HepG2 (cell line): ENCODE measurements at regions not wholly inside any gene's neighbourhood (a gene's known extent, or its start where the extent isn't known, plus 50 kb on each side); places are given as distances from the start of the nearest gene placed in this dataset.

Source experiments
- ATAC-seq: fragments of 200-7000 bp; cut with Tn5 transposase; 3 replicates; pipeline ENCODE4 v1.9.1; 2020; ENCODE audit warnings: mild to moderate bottlenecking, moderate library complexity
- BruUV-seq: library from RNA; stranded (reverse); fragments of 400-500 nt; replicated peaks from 2 replicates; lab custom pipeline; 2021; lab: Mats Ljungman, UMichigan
- CTCF ChIA-PET: fragments of 300-600 bp; formaldehyde crosslinking; extraction: SDS; loops from one replicate; lab custom pipeline; 2021; ENCODE audit warnings: low total read pairs, inconsistent platforms, low intra/inter-chr PET ratio; lab: Yijun Ruan, JAX
- POLR2A ChIA-PET: fragments of 350-600 bp; sonication (Branson Sonifier 250); formaldehyde crosslinking; loops from one replicate; lab custom pipeline; 2020; ENCODE audit warnings: antibody characterized with exemption, inconsistent platforms; lab: Yijun Ruan, JAX
- DNase-seq: peaks from one replicate; pipeline ENCODE4 v3.0.0-alpha.2; 2015; ENCODE audit warnings: low spot score
- FAIRE-seq: peaks from 3 replicates; lab custom pipeline; 2011; peaks lifted over from hg19 to GRCh38; lab: Jason Lieb, UNC
- H2AFZ ChIP-seq: one replicate; pipeline ENCODE4 v1.6.1; 2011; ENCODE audit warnings: low read length, inconsistent platforms
- H3K27ac ChIP-seq: fragments of 300-600 bp; 3 replicates; pipeline ENCODE4 v1.8.0; 2011; ENCODE audit warnings: mixed run types, mild to moderate bottlenecking, mixed read lengths, low read length, inconsistent platforms; ENCODE audit not compliant: insufficient read depth; ENCODE audit errors: extremely low read length
- H3K27me3 ChIP-seq, 2 experiments: fragments of 200-600 bp in 1 of 2; 2 replicates in 1 of 2; 3 replicates in 1 of 2; pipeline versions ENCODE4 v1.6.0 to v1.8.0; 2011; ENCODE audit warnings: low read length in 2 of 2, mild to moderate bottlenecking in 2 of 2, moderate library complexity in 2 of 2, inconsistent platforms in 1 of 2; ENCODE audit not compliant: insufficient read depth in 2 of 2, control insufficient read depth in 1 of 2
- H3K36me3 ChIP-seq, 2 experiments: fragments of 200-600 bp in 1 of 2; replicated peaks in 1 of 2; 2 replicates in 1 of 2; 3 replicates in 1 of 2; pipeline versions ENCODE4 v1.5.1 to v1.8.0; 2011; ENCODE audit warnings: low read length in 2 of 2, inconsistent platforms in 1 of 2; ENCODE audit not compliant: insufficient read depth in 2 of 2, control insufficient read depth in 1 of 2
- H3K4me1 ChIP-seq: 2 replicates; pipeline ENCODE4 v1.5.1; 2012; ENCODE audit warnings: low read length, inconsistent platforms; ENCODE audit not compliant: insufficient read depth
- H3K4me2 ChIP-seq: 2 replicates; pipeline ENCODE4 v1.6.0; 2011; ENCODE audit warnings: low read depth, low read length, inconsistent platforms
- H3K4me3 ChIP-seq, 3 experiments: fragments of 200-600 bp in 1 of 3; sonication (generic), shearing (Covaris generic) in 1 of 3; replicated peaks in 1 of 3; 2 replicates each; pipeline ENCODE4 v1.5.1; 2011 to 2016; ENCODE audit warnings: low read length in 3 of 3, inconsistent platforms in 2 of 3, low read depth in 2 of 3, mild to moderate bottlenecking in 2 of 3, control low read depth in 1 of 3, mixed read lengths in 1 of 3; ENCODE audit not compliant: insufficient read depth in 1 of 3
- H3K79me2 ChIP-seq: one replicate; pipeline ENCODE4 v1.6.1; 2011; ENCODE audit warnings: low read length, inconsistent platforms; ENCODE audit not compliant: insufficient read depth
- H3K9ac ChIP-seq: 2 replicates; pipeline ENCODE4 v1.6.0; 2011; ENCODE audit warnings: mild to moderate bottlenecking, low read depth, low read length, inconsistent platforms; ENCODE audit not compliant: insufficient read depth
- H3K9me3 ChIP-seq: 2 replicates; pipeline ENCODE4 v1.5.1; 2012; ENCODE audit warnings: mild to moderate bottlenecking, low read length
- H4K20me1 ChIP-seq: 2 replicates; pipeline ENCODE4 v1.6.0; 2011; ENCODE audit warnings: inconsistent platforms, mild to moderate bottlenecking, low read length, moderate library complexity; ENCODE audit not compliant: insufficient read depth
- CHCHD3 ChIP-seq: sonication (generic); formaldehyde crosslinking; IDR thresholded peaks from 2 replicates; pipeline ENCODE4 v1.8.0; 2022; ENCODE audit warnings: mild to moderate bottlenecking, missing genetic modification reagents, moderate library complexity
- MAFG ChIP-seq: sonication (generic); formaldehyde crosslinking; IDR thresholded peaks from 2 replicates; pipeline ENCODE4 v1.5.1; 2020; ENCODE audit warnings: mild to moderate bottlenecking, missing genetic modification reagents
- MXD4 ChIP-seq: IDR thresholded peaks from 2 replicates; pipeline ENCODE4 v1.6.1; 2016; ENCODE audit warnings: mild to moderate bottlenecking, missing biosample characterization, missing genetic modification reagents
- TOPORS ChIP-seq: sonication (generic); formaldehyde crosslinking; IDR thresholded peaks from 2 replicates; pipeline ENCODE4 v1.8.0; 2023; ENCODE audit warnings: mild to moderate bottlenecking, missing genetic modification reagents
- WGBS: methylation state at CpG from one replicate; pipeline ENCODE4 v1.1.6; 2017; ENCODE audit warnings: low lambda C conversion rate; 5-methylcytosine and 5-hydroxymethylcytosine counted together
- in situ Hi-C: cut with HindIII; loops from 2 replicates; pipeline ENCODE4 v1.10.0; 2017; ENCODE audit warnings: low pct_unique_long_range_greater_than_20kb; ENCODE audit not compliant: extremely low pct_ligation_motif_present
- intact Hi-C: fragments of 100-400 bp; cut with micrococcal nuclease; formaldehyde crosslinking; loops from one replicate; pipeline ENCODE4 v1.10.0; 2022; ENCODE audit not compliant: unreplicated experiment
- TF ChIP-seq, protein P1 (sequence below): sonication (generic); formaldehyde crosslinking; IDR thresholded peaks from 2 replicates; pipeline ENCODE4; 2020; ENCODE audit warnings: missing genetic modification reagents, mild to moderate bottlenecking, borderline replicate concordance
- TF ChIP-seq, protein P2 (sequence below): sonication (generic); formaldehyde crosslinking; IDR thresholded peaks from 2 replicates; pipeline ENCODE4 v1.9.0; 2022; ENCODE audit warnings: low read depth, missing genetic modification reagents

DNA sequence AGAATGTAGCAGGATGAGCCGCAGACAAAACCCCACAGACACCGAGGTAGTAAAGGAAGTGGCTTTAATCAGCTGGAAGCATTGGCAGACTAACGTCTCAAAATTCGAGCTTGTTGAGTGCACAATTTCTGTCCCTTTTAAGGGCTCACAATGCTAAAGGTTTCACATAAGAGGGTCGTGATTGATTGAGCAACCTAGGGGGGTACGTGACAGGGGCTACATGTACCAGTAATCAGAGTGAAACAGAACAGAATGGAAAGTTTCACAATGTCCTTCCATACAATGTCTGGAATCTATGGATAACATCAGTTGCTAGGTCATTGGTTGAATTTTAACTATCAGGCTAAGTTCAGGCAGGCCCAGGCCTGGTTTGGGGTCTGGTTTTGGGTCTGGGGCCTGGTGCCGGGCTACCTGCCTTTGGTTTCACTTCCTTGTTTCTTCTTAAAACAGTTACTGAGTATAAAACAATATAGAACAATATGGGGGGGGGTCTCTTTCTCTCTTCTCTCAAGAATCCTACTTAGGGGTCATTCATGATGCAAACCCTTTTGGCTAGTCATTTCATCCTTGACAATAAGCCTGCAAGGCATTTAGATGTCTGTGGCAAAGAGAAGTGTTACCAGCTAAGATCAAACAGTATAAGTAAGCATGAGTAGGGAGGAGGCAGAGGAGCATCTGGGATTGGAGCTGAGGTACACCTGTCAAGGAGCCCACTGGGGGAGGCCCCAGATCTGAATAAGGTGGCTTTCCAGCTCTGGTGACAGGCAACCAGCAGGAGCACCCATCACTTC lies 364.1 kb downstream of the TNS3 start:
- 47% methylated on average over 7 of the region's 7 CpGs for WGBS
- H3K36me3 ChIP-seq = no peaks in the 10 kb centered on the region
- no peak for FAIRE-seq
- H3K9me3 ChIP-seq = no peaks in the 10 kb centered on the region
- ChIA-PET POLR2A (no interaction called here), CTCF (no interaction called here)
- H3K4me3 ChIP-seq = no peak overlapping the region
- H3K4me2 ChIP-seq = no peak overlapping the region
- TF ChIP-seq MXD4 (CRISPR knock-in tag) = no peak
- no peak for TF ChIP-seq CHCHD3 (CRISPR knock-in tag)
- TF ChIP-seq, protein P1, sequence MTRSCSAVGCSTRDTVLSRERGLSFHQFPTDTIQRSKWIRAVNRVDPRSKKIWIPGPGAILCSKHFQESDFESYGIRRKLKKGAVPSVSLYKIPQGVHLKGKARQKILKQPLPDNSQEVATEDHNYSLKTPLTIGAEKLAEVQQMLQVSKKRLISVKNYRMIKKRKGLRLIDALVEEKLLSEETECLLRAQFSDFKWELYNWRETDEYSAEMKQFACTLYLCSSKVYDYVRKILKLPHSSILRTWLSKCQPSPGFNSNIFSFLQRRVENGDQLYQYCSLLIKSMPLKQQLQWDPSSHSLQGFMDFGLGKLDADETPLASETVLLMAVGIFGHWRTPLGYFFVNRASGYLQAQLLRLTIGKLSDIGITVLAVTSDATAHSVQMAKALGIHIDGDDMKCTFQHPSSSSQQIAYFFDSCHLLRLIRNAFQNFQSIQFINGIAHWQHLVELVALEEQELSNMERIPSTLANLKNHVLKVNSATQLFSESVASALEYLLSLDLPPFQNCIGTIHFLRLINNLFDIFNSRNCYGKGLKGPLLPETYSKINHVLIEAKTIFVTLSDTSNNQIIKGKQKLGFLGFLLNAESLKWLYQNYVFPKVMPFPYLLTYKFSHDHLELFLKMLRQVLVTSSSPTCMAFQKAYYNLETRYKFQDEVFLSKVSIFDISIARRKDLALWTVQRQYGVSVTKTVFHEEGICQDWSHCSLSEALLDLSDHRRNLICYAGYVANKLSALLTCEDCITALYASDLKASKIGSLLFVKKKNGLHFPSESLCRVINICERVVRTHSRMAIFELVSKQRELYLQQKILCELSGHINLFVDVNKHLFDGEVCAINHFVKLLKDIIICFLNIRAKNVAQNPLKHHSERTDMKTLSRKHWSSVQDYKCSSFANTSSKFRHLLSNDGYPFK (CRISPR knock-in tag) = no peak
- no peak for TF ChIP-seq MAFG (CRISPR knock-in tag)
- TF ChIP-seq, protein P2, sequence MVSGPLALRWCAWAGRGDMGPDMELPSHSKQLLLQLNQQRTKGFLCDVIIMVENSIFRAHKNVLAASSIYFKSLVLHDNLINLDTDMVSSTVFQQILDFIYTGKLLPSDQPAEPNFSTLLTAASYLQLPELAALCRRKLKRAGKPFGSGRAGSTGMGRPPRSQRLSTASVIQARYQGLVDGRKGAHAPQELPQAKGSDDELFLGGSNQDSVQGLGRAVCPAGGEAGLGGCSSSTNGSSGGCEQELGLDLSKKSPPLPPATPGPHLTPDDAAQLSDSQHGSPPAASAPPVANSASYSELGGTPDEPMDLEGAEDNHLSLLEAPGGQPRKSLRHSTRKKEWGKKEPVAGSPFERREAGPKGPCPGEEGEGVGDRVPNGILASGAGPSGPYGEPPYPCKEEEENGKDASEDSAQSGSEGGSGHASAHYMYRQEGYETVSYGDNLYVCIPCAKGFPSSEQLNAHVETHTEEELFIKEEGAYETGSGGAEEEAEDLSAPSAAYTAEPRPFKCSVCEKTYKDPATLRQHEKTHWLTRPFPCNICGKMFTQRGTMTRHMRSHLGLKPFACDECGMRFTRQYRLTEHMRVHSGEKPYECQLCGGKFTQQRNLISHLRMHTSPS = no peak
- TF ChIP-seq TOPORS (CRISPR knock-in tag) = no peak
- DNase-seq = no peak
- no peaks in the 10 kb centered on the region for H3K79me2 ChIP-seq
- no peak overlapping the region for H3K27ac ChIP-seq
- peaks cover 0 to 12% of the 10 kb centered on the region in 2 experiments; a peak in 2 of 5 replicates for H3K27me3 ChIP-seq
- in situ Hi-C loops = no loop called here
- BruUV-seq = no TSS peak
- H4K20me1 ChIP-seq = no peaks in the 10 kb centered on the region
- H2AFZ ChIP-seq = no peak overlapping the region
- ATAC-seq = no peak
- H3K4me1 ChIP-seq = no peaks in the 10 kb centered on the region
- intact Hi-C loops = no loop called here
- H3K9ac ChIP-seq = no peak overlapping the region
